Activated CD4-positive, alpha-beta T cell treated with anti-CD3 and anti-CD28 coated beads, Interleukin-2, amount 50 U/mL, for 16 hours (primary cell): ENCODE measurements at regions not wholly inside any gene's neighbourhood (a gene's known extent, or its start where the extent isn't known, plus 50 kb on each side); places are given as distances from the start of the nearest gene placed in this dataset.
A peak's percentile ranks its signal among the peaks of the same experiment; 100 is the strongest.
"Not testable (repeated sequence)": the region's sequence is repeated elsewhere in the genome, so short reads cannot be mapped to it uniquely, and the experiment has no call there.

Experiments used
- DNase-seq: peaks from one replicate; pipeline ENCODE4 v3.0.0-alpha.2; 2020

DNA sequence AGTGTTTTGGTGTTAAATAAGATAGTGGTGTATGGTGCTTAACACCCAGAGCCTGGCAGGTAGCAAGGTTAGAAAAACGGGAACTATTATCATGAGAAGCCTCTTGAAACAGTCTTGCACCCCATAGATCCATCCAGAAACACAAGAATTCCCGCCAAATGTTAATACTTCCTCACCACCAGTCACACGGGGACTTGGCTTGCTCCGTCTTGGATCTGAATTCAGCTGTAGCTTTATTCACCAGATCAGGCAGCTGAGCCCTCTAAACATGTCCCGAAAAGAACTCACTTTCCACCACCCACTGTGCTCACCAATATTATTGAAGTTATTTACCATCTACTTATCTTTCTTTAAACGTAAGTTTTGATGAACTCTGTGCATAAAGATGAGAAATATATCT lies 101.6 kb upstream of the PTPN3 start:
- no peak for DNase-seq

DNA sequence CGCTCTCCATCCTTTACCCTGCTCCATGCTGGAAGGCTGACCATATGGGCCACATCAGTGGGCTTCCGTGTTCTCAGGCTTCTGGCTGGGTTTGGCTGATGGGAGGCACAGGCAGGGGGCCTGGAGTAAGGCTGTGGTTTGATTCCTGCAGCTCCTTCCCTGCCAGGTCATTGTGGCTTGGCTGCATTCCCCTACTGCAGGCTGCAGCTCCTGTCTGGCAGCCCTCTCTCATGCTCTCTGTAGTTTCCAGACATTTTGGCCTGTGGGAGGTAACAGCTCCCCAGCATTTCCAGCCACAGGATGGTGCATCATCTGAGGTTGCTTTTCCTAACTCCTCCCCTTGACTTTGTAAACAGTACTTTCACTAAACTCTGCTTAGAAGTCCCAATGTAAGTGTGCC lies 102.0 kb upstream of the PTPN3 start:
- no peak for DNase-seq

DNA sequence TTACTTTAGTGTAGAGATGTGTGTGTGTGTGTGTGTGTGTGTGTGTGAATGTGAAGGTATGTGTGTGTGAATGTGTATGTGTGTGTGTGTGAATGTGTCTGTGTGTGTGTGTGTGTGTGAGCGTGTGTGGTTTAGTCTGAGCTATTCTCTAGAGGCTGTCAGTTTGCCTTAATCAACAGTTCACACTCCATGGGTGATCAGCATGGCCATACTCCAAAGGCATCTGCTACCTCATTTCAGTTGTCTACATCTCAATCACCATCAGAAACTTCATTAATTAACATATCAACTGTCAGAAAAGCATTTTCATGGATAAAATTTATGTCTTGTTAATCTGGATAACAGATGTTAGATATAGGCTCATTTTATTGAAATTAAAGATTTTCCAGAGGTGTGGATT lies 103.1 kb upstream of the PTPN3 start:
- no peak for DNase-seq

DNA sequence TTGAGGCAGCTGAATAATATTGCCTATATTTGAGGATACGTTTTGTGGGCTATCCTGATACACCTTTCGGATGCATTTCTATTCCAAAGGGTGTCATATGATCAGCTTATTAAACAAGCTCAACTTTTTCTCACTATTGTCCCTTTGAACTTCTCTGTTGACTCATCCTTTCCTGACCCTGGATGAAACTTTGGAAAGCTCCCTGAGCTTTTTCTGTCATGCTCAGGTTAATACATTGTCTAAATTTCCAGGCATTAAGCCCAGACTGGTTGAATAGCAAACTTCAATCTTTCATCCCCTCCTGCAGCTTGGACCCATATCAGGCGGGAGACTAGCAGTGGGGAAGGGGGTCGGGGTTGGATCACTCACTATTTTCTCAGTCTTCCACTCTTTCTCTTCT lies 104.9 kb upstream of the PTPN3 start:
- no peak for DNase-seq

DNA sequence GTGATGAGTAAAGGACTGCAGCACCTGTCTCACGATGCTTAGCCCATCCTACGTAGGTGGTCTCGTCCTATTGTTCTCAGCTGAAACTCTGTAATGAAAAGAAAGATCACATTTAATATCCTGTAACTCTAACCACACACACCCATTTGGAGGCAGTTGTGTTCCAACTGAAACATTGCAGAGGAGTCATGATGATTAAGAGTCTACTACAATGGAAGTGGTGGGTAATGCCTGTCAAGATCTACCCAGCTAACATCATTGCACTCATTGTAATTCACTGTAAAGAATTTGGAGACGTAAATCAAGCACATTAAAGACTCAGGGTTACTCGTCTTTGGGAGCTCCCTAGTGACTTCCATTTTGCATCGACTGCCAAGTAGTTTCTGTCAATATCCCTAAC lies 106.0 kb upstream of the PTPN3 start:
- DNase-seq: no peak

DNA sequence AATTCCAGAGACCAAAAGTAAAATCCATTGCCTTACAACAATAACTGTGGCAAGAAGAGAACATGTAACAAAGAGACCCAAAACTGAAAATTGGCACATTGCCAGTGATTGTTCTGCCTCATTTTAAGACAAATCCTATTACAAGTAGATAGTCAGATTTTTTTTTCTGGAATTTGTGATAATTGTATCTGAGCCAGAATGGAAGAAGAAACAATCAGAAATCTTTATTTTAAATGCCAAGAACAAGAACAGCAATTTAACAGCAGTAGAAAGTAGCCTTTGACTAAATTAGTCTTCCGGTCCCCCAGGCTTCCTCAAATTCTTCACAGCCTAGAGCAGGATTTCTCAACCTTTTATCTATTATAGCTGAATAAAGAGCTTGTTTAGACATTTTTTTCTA lies 106.7 kb upstream of the PTPN3 start:
- no peak for DNase-seq

DNA sequence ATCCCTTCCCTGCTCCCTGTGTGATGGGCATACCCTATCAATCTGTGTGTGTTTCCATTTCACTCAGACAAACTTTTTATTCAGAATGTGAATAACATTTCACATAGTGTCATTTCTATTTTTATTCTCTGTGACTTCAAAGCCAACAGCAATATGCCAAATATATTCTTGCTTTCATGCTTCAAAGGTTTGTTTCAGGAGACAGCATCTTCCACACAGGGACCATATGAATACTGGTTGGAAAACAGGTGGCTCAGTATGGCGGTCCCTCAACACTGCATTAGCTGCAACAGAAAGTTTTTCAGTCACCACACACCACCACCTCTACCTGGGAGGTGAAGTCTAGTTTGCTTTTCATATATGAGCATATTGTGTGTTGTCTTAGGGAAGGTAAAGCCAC lies 111.0 kb upstream of the PTPN3 start:
- no peak for DNase-seq

DNA sequence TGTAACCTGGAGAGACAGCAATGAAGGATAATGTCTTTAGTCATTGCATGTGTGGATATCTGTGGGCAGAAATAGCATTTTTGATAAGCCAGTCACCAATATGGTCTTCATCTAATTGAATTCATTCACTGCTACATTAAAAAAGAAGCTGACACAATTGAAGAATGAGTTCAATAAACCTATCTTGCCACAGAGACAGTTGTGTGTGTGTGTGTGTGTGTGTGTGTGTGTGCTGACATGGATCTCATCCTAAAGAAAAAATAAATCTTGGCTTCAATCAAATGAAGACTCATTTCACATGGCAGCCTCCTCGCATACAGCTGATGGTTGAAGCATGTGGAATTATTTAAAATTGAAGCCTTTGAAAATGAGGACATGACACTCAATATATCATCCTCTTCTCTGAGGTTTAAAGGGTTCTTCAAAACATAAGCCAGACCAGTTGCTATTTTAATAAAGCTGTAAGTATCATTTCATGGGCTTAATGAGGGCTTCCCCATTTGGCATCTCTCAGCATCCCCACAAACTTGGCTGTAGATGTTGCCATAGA lies 118.5 kb upstream of the PTPN3 start:
- no peak for DNase-seq

DNA sequence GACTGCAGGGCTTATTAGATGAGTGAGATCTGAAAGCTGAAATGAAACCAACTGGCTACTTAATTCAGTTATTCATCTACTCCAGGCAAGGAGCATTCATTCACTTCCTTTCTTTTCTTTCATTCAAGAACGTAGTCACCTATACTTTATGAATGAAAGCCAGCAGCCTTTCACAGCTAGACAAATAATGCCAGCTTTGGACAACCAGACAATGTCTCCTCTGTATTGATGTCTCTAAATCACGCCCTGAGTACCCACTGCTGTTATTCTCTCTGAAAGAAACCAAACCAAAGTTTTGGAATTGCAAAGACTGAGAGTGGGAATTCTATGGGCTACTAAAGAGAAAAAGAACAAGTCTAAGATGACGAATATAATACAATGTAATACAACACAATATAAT lies 121.2 kb upstream of the PTPN3 start:
- no peak for DNase-seq

DNA sequence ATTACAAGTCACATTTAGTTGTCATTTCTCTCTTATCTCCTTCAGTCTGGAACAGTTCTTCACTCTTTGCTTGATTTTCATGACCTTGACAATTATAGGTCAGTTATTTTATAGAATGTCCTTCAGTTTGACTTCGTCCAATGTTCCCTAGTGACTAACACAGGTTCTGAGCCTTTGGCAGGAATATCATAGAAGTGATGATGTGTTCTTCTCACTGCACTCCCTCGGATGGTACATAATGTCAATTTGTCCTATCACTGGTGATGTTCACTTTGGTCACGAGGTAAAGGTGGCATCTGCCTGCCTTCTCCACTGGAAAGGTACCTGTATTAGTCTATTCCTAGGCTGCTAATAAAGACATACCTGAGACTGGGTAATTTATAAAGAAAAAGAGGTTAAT lies 126.0 kb upstream of the PTPN3 start:
- DNase-seq: no peak

DNA sequence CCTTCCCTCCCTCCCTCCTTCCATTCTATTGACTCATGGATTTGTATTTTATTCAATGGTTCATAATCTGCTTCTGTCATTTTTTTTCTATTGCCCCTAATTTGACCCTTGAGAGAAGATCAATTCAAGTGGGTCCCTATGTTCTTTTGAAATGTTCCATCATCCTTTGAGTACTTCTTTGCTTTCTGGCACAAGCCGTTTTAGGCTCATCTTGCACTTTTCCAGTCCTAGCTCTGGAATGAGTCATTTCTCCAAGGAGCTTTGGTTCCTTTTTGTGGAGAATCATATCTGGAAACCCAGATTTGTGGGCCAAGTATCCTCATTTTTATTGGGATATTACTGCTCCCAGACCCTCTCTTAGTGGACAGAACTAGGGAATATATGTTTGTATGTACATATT lies 126.8 kb upstream of the PTPN3 start:
- DNase-seq: no peak

DNA sequence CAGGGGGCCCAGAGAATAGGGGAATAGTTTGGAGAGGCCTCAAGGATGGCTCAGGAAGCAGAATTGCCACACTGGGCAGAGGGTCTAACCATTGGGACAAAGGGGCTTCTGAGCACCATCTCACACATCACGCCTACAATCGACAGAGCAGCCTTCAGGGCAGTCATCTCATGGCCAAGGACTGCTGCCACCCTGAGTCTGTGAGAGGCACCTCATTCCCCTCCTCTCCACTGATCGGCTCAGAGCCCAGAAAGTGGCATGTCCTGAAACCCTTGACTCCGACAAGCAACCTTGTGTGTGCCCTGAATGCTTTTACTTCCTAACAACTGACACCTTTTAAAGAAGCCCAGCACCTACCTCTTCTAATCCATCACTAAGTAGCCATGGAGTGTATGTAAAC lies 128.9 kb upstream of the PTPN3 start:
- no peak for DNase-seq

DNA sequence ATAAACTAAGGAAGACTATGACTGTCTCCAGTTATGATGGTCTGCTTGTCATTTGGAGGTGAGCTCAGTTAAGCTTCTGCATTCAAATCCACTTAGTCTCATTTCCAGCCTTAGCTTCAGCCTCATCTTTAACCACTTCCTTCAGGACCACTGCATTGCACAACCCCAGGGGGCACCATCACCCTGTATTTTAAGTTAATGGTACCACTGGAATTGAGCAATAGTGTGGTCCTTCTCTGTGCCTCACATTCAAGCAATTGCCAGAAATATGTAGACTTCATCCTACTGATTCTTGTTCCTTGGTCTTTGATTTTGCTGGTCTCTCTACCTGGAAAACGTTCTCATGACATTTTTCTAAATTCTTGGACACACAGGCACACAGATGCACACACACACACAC lies 131.5 kb upstream of the PTPN3 start:
- DNase-seq: no peak

DNA sequence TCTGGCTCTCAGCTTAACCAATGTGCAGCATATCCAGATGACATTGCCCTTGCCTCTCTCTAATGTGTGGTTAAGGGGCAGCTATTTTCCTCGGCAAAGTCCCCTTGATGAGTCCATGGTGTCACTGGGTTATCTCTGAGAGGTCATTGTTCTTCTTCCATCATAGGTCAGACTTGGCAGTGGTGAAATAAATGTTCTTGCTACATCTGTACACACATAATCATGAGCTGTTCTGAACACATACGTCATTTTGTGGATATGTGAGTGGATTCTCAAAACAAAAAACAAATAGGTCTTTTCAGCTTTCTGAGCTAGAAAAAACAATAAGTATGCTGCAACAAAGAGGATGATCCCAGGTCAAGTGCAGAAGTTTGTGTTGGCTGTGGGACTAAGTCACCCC lies 134.7 kb upstream of the PTPN3 start:
- no peak for DNase-seq

DNA sequence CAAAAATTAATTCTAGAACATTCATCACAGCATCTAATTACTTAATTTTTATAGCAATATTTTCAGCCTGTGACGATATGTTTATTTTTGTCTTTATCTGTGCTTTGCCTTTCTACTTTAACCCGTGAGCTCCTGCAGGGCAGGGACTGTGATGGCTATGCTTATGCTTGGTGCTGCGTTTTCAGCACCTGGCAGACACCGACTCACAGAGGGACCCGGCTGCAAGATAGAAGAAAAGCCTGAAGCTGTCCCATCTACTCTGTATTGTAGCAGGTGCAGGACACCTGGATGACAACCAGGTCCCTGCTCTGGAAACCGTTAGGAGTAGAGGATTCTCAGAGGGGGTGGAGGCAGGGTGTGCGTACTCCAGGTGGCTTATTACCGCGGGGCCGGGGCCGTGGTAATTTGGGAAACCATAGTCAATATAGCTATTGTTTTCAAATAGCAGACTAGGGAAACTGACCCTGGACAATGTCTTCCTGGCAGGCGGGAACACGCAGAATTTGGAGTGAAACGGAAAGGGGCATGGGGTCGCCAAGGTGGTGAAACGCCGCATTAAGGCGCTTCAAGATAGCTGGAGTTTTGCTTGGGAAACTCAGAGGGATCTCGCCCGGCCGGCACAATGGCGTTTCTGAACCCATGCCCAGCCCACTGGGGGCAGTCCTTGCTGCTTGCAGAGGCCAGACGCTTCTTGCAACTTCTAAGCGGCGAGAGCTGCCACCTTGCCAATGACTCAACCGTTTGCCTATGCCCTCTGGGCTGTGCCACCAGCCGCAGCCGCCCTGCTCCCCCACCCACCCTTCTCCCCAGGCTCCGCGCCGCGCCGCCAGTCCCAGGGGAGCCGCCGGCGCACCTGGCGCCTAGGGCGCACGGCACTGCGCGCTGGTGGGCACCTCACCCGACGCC lies 140.1 kb upstream of the PALM2AKAP2 start:
- DNase-seq: no peak

DNA sequence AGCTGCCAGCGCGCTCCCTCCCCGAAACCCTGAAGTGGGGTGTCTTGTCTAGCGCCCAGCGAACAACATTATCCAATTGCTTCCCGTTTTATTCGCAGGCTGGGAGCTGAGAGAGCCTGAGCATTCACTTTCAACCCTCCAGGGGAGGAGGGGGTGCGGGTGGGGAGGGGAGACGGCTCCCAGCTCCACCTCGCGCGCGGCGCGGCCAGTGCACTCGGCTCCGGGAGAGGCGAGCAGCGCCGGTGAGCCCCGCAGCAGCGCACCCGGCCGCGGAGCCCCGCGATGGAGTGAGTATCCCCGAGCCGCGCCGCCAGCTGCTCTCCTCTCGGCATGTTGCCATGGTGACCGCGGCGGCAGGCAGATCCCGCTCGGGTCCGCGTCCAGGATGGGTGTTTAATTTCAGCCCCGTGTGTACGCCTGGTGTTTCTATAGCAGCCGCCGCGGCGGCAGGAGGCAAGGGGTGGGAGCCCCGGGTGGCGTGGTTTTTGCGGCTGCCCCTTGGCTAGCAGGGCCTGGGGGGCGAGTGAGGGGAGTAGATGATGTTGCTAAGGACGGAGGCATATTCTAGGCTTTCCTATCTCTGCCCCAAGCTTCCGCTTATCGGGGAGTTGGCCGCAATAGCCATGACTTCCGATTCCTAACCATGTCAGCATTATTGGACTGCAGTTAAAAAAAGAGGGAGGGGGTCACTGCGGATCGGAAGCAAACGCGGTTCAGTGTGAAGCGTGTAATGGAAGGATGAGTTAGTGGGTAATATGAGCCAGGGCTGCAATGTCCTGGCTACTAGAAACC lies 139.2 kb upstream of the PALM2AKAP2 start:
- DNase-seq: no peak

DNA sequence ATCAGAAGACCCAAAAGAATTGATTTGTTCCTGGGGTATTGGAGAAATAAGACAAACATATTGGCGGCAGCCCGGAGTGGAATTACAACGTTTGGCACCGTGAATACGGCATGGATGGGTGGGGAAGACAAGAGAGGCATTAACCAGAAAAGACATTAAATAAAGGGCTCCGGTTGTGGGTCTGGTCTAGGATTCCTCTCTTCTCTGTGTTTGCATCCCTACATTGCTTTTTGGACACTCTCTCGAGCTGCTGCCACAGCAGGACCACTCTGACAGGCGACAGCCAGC lies 138.7 kb upstream of the PALM2AKAP2 start:
- no peak for DNase-seq

DNA sequence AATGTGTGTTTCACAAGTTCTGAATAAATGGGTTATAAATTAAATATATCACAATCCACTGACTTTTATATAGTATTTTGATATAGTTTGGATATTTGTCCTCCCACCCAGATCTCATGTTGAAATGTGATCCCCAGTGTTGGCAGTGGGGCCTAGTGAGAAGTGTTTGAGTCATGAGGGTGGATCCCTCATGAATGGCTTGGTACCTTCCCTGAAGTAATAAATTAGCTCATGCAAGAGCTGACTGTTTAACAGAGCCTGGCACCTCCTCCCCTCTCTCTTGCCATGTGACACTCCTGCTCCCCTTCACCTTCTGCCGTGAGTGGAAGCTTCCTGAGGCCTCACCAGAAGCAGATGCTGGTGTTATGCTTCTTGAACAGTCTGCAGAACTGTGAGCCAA lies 127.9 kb upstream of the PALM2AKAP2 start:
- DNase-seq: no peak

DNA sequence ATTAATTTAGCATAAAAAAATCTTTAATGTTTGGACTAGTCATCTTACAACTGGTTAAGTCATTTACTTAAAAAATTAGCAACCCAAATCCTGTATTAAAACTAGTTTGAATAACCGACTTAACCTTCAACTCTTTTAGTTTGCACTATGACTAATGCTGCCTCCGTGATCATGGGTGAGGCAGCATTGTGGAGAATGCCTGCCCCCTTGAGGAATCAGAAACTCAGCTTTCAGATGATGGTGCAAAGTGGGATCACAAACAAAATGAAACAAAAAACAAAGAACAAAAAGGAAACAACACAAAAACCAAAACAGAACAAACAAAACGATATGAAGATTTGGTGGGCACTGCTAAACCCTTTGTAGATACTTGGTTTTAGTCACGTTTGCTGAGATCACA lies 127.0 kb upstream of the PALM2AKAP2 start:
- peak; percentile 22 for DNase-seq

DNA sequence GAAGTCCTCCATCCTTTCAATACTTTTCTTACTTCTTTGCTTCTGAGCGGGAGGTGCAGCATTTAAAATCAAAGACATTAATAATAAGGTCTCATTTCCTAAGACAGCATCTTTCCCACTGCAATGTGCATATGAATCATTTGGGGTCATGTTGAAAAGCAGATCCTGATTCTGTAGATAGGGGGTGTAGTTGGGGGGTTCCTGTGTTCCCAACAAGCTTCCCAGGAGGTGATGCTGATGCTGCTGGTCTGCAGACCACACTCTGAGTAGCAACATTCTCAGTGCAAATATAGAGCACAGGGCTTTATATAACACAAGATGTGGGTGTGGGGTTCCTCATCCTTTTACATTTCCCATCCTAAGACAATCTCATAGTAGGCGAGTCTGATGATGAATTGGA lies 126.5 kb upstream of the PALM2AKAP2 start:
- no peak for DNase-seq

DNA sequence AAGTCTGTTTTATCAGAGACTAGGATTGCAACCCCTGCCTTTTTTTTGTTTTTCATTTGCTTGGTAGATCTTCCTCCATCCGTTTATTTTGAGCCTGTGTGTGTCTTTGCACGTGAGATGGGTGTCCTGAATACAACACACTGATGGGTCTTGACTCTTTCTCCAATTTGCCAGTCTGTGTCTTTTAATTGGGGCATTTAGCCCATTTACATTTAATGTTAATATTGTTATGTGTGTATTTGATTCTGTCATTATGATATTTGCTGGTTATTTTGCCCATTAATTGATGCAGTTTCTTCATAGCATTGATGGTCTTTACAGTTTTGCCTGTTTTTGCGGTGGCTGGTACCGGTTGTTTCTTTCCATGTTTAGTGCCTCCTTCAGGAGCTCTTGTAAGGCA lies 116.0 kb upstream of the PALM2AKAP2 start:
- DNase-seq: not testable (repeated sequence)

DNA sequence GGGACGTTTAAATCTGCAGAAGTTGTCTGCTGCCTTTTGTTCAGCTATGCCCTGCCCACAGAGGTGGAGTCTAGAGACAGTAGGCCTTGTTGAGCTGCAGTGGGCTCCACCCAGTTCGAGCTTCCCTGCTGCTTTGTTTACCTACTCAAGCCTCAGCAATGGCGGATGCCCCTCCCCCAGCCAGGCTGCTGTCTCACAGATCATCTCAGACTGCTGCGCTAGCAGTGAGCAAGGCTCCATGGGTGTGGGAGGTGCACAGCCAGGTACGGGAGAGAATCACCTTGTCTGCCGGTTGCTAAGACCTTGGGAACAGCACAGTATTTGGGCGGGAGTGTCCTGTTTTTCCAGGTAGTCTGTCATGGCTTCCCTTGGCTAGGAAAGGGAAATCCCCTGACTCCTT lies 114.3 kb upstream of the PALM2AKAP2 start:
- not testable (repeated sequence) for DNase-seq

DNA sequence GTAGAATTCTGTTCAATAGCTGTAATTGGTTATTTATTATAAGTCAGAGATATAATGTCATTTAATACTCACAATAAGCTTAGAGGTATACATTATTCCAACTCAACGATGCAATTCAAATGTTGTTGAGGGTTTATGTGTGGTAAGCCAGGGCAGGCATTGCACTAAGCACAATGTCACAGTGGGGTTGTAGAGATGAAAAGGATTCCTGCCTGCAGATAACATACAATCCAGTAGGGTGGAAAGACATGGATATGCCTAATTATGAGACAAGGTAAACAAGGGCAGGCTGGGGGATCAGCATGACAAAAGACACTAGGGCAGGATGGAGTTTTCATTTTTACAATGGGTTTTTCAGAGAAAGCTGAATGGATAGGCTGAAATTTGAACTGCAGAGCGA lies 98.7 kb upstream of the PALM2AKAP2 start:
- DNase-seq: no peak

DNA sequence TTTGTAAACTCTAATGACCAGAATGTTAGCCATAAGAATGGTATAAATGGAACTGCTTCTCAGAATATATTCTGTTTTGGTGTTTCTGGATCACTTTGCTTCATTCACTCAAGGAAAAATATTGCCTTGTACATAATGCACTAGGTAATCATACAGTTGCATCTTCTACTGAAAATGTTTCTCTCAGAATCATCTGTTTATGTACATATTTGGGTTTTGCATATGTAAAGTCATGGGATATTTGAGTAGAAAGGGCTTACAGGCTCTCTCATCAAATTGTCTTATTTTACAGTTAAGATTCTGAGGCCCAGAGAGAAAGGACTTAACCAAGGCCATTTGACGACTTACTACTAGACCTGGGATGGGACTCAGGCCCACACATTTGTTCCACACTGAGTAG lies 97.8 kb upstream of the PALM2AKAP2 start:
- no peak for DNase-seq
